ENCODE measurements at regions not wholly inside any gene's neighbourhood (a gene's known extent, or its start where the extent isn't known, plus 50 kb on each side); places are given as distances from the start of the nearest gene placed in this dataset.

DNA sequence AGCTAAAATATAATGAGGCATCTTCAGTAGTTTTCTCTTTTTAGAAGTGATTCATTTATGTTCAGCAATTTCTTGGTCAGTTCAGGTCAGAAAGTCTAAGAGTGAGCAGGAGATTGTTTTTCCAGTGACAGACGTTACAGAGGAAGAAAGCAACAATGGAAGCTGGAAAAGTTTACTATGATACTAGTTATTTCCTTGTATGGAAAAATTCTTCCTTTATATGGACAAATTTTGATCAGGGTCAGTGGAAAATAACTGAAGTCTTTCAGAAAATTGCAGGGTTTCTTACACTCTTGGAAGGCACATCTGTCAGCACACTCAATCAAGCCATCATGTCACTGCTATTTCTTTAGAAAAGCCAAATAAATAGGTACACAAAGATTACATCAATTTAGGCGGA lies 1120.7 kb downstream of the FAT4 start:
- intact Hi-C loops (cut with micrococcal nuclease; ENCODE audit: unreplicated experiment) (no loop called here), in situ Hi-C loops (cut with MboI) (no loop called here)
- TF ChIP-seq IRF4 (IDR thresholded peaks at IDR 0.05; ENCODE audit: low read depth, low read length) (no peak), YY1 (IDR thresholded peaks at IDR 0.05; ENCODE audit: low read depth, low read length) (no peak), SUZ12 (IDR thresholded peaks at IDR 0.05; ENCODE audit: unreplicated experiment) (no peak), CBX3 (IDR thresholded peaks at IDR 0.05; ENCODE audit: borderline replicate concordance, low read depth) (no peak), FOXK2 (IDR thresholded peaks at IDR 0.05) (no peak), MEF2A (IDR thresholded peaks at IDR 0.05; ENCODE audit: insufficient read depth, low read depth, low read length) (no peak), NR2F1 (conservative IDR thresholded peaks at IDR 0.05) (no peak), RAD21 (IDR thresholded peaks at IDR 0.05; ENCODE audit: insufficient read depth, low read depth, low read length) (no peak), POLR2AphosphoS5 (IDR thresholded peaks at IDR 0.05; ENCODE audit: low read length) (no peak), CEBPB (IDR thresholded peaks at IDR 0.05; ENCODE audit: borderline replicate concordance in 1 of 2, low read depth in 2 of 2, low read length in 2 of 2) (no peak), NRF1 (conservative IDR thresholded peaks at IDR 0.05; ENCODE audit: low read depth, low read length) (no peak), HDGF (IDR thresholded peaks at IDR 0.05) (no peak), RAD51 (IDR thresholded peaks at IDR 0.05) (no peak), GATAD2B (conservative IDR thresholded peaks at IDR 0.05; ENCODE audit: low read depth) (no peak), PML (IDR thresholded peaks at IDR 0.05; ENCODE audit: low read length) (no peak), ZZZ3 (IDR thresholded peaks at IDR 0.05; ENCODE audit: control insufficient read depth, insufficient read length, low read depth) (no peak)
- TF ChIP-seq, protein P1, sequence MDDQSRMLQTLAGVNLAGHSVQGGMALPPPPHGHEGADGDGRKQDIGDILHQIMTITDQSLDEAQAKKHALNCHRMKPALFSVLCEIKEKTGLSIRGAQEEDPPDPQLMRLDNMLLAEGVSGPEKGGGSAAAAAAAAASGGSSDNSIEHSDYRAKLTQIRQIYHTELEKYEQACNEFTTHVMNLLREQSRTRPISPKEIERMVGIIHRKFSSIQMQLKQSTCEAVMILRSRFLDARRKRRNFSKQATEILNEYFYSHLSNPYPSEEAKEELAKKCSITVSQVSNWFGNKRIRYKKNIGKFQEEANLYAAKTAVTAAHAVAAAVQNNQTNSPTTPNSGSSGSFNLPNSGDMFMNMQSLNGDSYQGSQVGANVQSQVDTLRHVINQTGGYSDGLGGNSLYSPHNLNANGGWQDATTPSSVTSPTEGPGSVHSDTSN (IDR thresholded peaks at IDR 0.05; ENCODE audit: insufficient replicate concordance, low read depth, low read length), result no peak
- TF ChIP-seq, protein P2, sequence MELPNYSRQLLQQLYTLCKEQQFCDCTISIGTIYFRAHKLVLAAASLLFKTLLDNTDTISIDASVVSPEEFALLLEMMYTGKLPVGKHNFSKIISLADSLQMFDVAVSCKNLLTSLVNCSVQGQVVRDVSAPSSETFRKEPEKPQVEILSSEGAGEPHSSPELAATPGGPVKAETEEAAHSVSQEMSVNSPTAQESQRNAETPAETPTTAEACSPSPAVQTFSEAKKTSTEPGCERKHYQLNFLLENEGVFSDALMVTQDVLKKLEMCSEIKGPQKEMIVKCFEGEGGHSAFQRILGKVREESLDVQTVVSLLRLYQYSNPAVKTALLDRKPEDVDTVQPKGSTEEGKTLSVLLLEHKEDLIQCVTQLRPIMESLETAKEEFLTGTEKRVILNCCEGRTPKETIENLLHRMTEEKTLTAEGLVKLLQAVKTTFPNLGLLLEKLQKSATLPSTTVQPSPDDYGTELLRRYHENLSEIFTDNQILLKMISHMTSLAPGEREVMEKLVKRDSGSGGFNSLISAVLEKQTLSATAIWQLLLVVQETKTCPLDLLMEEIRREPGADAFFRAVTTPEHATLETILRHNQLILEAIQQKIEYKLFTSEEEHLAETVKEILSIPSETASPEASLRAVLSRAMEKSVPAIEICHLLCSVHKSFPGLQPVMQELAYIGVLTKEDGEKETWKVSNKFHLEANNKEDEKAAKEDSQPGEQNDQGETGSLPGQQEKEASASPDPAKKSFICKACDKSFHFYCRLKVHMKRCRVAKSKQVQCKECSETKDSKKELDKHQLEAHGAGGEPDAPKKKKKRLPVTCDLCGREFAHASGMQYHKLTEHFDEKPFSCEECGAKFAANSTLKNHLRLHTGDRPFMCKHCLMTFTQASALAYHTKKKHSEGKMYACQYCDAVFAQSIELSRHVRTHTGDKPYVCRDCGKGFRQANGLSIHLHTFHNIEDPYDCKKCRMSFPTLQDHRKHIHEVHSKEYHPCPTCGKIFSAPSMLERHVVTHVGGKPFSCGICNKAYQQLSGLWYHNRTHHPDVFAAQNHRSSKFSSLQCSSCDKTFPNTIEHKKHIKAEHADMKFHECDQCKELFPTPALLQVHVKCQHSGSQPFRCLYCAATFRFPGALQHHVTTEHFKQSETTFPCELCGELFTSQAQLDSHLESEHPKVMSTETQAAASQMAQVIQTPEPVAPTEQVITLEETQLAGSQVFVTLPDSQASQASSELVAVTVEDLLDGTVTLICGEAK (IDR thresholded peaks at IDR 0.05; ENCODE audit: borderline replicate concordance), result no peak
- TF ChIP-seq, protein P3, sequence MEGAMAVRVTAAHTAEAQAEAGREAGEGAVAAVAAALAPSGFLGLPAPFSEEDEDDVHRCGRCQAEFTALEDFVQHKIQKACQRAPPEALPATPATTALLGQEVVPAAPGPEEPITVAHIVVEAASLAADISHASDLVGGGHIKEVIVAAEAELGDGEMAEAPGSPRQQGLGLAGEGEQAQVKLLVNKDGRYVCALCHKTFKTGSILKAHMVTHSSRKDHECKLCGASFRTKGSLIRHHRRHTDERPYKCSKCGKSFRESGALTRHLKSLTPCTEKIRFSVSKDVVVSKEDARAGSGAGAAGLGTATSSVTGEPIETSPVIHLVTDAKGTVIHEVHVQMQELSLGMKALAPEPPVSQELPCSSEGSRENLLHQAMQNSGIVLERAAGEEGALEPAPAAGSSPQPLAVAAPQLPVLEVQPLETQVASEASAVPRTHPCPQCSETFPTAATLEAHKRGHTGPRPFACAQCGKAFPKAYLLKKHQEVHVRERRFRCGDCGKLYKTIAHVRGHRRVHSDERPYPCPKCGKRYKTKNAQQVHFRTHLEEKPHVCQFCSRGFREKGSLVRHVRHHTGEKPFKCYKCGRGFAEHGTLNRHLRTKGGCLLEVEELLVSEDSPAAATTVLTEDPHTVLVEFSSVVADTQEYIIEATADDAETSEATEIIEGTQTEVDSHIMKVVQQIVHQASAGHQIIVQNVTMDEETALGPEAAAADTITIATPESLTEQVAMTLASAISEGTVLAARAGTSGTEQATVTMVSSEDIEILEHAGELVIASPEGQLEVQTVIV (IDR thresholded peaks at IDR 0.05; ENCODE audit: borderline replicate concordance, partially characterized antibody), result no peak
- TF ChIP-seq, protein P4, sequence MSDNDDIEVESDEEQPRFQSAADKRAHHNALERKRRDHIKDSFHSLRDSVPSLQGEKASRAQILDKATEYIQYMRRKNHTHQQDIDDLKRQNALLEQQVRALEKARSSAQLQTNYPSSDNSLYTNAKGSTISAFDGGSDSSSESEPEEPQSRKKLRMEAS (IDR thresholded peaks at IDR 0.05; ENCODE audit: low read depth, low read length), result no peak
- H2AFZ ChIP-seq (ENCODE audit: control insufficient read depth, low read depth, low read length), result no peak overlapping the region
- no peaks in the 10 kb centered on the region for H3K36me3 ChIP-seq (ENCODE audit: control insufficient read depth in 2 of 2, insufficient read depth in 2 of 2, low read length in 1 of 2)
- no peak overlapping the region for H3K9ac ChIP-seq (ENCODE audit: control insufficient read depth, insufficient read depth, low read length)
- no peak overlapping the region for H3K4me3 ChIP-seq
- CTCF ChIA-PET, result no interaction called here
- no peak overlapping the region for H3K4me2 ChIP-seq (ENCODE audit: control insufficient read depth, insufficient read depth)
- no peak overlapping the region for H3K27ac ChIP-seq (ENCODE audit: control insufficient read depth, insufficient read depth)
- RAD21 ChIA-PET (ENCODE audit: unreplicated experiment), result no interaction called here
- POLR2A ChIA-PET, result no interaction called here
- FAIRE-seq (no peak), DNase-seq (ENCODE audit: low read depth, low spot score) (no peak), ATAC-seq (no peak)
- 0% methylated on average over 2 of the region's 2 CpGs for WGBS (ENCODE audit: insufficient coverage, insufficient replicate concordance, low lambda C conversion rate, missing lambda C conversion rate)
- SMC1A ChIA-PET (ENCODE audit: uncharacterized antibody, unreplicated experiment), result interaction anchor here (0.6 to 1.1 kb wide), 2 partner anchors 13 to 1729 kb away, joined by 3 read pairs; no protein-coding TSS in a partner anchor
- no peaks in the 10 kb centered on the region for H3K9me3 ChIP-seq (replicated peaks; ENCODE audit: control insufficient read depth, insufficient read depth, low read length)
- no TSS peak for BruUV-seq (replicated peaks)
- no peaks in the 10 kb centered on the region for H3K79me2 ChIP-seq (ENCODE audit: control insufficient read depth, insufficient read depth, low read length)
- H3K27me3 ChIP-seq (replicated peaks in 1 of 2; ENCODE audit: control insufficient read depth in 2 of 2, insufficient read depth in 2 of 2, low read length in 1 of 2), result no peaks in the 10 kb centered on the region
- H3K4me1 ChIP-seq (ENCODE audit: control insufficient read depth, insufficient read depth, low read length), result no peaks in the 10 kb centered on the region
- no peaks in the 10 kb centered on the region for H4K20me1 ChIP-seq (ENCODE audit: control insufficient read depth, insufficient read depth)
